ENCODE measurements at regions not wholly inside any gene's neighbourhood (a gene's known extent, or its start where the extent isn't known, plus 50 kb on each side); places are given as distances from the start of the nearest gene placed in this dataset.

DNA sequence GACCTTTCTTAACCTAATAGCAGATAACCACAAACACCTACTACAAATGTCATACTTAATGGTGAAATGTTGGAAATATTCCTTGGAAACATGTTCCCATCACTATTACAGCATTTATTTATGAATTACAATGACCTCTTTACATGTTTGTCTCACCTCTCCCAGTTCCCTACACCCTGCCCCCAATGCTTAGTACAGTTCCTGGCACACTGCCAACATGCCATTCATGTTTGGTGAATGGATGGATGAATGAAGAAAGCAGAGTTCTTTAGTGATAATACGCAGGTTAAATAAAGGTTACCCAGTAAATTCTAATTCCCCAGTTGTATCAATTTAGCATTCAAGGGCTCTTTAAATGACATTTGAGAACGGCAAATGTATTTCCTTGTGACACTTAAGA is 259.9 kb upstream of the ATP11B start:
- TF ChIP-seq, protein P1, sequence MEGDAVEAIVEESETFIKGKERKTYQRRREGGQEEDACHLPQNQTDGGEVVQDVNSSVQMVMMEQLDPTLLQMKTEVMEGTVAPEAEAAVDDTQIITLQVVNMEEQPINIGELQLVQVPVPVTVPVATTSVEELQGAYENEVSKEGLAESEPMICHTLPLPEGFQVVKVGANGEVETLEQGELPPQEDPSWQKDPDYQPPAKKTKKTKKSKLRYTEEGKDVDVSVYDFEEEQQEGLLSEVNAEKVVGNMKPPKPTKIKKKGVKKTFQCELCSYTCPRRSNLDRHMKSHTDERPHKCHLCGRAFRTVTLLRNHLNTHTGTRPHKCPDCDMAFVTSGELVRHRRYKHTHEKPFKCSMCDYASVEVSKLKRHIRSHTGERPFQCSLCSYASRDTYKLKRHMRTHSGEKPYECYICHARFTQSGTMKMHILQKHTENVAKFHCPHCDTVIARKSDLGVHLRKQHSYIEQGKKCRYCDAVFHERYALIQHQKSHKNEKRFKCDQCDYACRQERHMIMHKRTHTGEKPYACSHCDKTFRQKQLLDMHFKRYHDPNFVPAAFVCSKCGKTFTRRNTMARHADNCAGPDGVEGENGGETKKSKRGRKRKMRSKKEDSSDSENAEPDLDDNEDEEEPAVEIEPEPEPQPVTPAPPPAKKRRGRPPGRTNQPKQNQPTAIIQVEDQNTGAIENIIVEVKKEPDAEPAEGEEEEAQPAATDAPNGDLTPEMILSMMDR (conservative IDR thresholded peaks at IDR 0.05) = no peak
- no peak for TF ChIP-seq ZFX (IDR thresholded peaks at IDR 0.05)

All from C4-2B (cell line).